Astrocyte (in vitro differentiated cells and primary cell): ENCODE measurements at regions not wholly inside any gene's neighbourhood (a gene's known extent, or its start where the extent isn't known, plus 50 kb on each side); places are given as distances from the start of the nearest gene placed in this dataset.
"Not testable (repeated sequence)": the region's sequence is repeated elsewhere in the genome, so short reads cannot be mapped to it uniquely, and the experiment has no call there.

Experiments
- CTCF ChIP-seq: IDR thresholded peaks from 2 replicates; pipeline ENCODE4 v1.5.1; 2011; ENCODE audit warnings: low read depth, mild to moderate bottlenecking, inconsistent platforms, low read length, moderate library complexity; ENCODE audit not compliant: insufficient read depth
- EZH2 ChIP-seq: IDR thresholded peaks from 2 replicates; pipeline ENCODE4 v1.6.1; 2012; ENCODE audit warnings: mild to moderate bottlenecking, low read length, inconsistent platforms; ENCODE audit not compliant: insufficient read depth

- TF ChIP-seq CTCF, EZH2: not testable (repeated sequence)
Observed at GRCh38 chr5:25238720-25239119, 593.9 kb upstream of the CDH10 start.
